HG03196 (cell line): ENCODE measurements at regions not wholly inside any gene's neighbourhood (a gene's known extent, or its start where the extent isn't known, plus 50 kb on each side); places are given as distances from the start of the nearest gene placed in this dataset.
"Not testable (repeated sequence)": the region's sequence is repeated elsewhere in the genome, so short reads cannot be mapped to it uniquely, and the experiment has no call there.

Source experiments
- ATAC-seq: cut with Tn5 transposase; IDR thresholded peaks from one replicate; pipeline ENCODE4 v1.9.1; 2021; ENCODE audit not compliant: unreplicated experiment

GRCh38 chr16:52976539-52977167 lies 76.0 kb downstream of the CHD9NB start:
- ATAC-seq = no peak

GRCh38 chr16:52967744-52968143 lies 85.0 kb downstream of the CHD9NB start:
- ATAC-seq = no peak

- ATAC-seq = no peak
These were observed 88.4 kb downstream of the CHD9NB start for GRCh38 chr16:52964290-52964689.

- ATAC-seq = no peak
These were observed 88.8 kb downstream of the CHD9NB start for GRCh38 chr16:52963855-52964242.

GRCh38 chr16:52963212-52963854 lies 89.4 kb downstream of the CHD9NB start:
- no peak for ATAC-seq

- ATAC-seq = no peak
These were observed 93.7 kb downstream of the CHD9NB start for GRCh38 chr16:52958951-52959350.

GRCh38 chr16:52957199-52957598 lies 95.5 kb downstream of the CHD9NB start:
- no peak for ATAC-seq

GRCh38 chr16:52956044-52956443 lies 96.7 kb downstream of the CHD9NB start:
- ATAC-seq = no peak

- ATAC-seq = no peak
These were observed 99.5 kb downstream of the CHD9NB start for GRCh38 chr16:52953215-52953614.

GRCh38 chr16:52948946-52949345 lies 103.8 kb downstream of the CHD9NB start:
- ATAC-seq = no peak

- no peak for ATAC-seq
These were observed 120.4 kb downstream of the CHD9NB start for GRCh38 chr16:52932321-52932720.

GRCh38 chr16:52929478-52930400 lies 123.0 kb downstream of the CHD9NB start:
- no peak for ATAC-seq

- no peak for ATAC-seq
These were observed 123.7 kb downstream of the CHD9NB start for GRCh38 chr16:52928955-52929354.

- no peak for ATAC-seq
These were observed 127.6 kb downstream of the CHD9NB start for GRCh38 chr16:52925143-52925542.

GRCh38 chr16:52924162-52924561 lies 128.5 kb downstream of the CHD9NB start:
- ATAC-seq = no peak

- ATAC-seq = no peak
These were observed 131.6 kb downstream of the CHD9NB start for GRCh38 chr16:52921104-52921503.

- ATAC-seq = no peak
These were observed 132.4 kb downstream of the CHD9NB start for GRCh38 chr16:52920331-52920730.

GRCh38 chr16:52914428-52914827 lies 138.3 kb downstream of the CHD9NB start:
- no peak for ATAC-seq

- peak; percentile 51 for ATAC-seq
These were observed 140.0 kb downstream of the CHD9NB start for GRCh38 chr16:52912565-52913173.

GRCh38 chr16:52908057-52908456 lies 144.6 kb downstream of the CHD9NB start:
- ATAC-seq = not testable (repeated sequence)

GRCh38 chr16:52906281-52906680 lies 146.4 kb downstream of the CHD9NB start:
- ATAC-seq = no peak
